SK-N-SH (cell line): ENCODE measurements at regions not wholly inside any gene's neighbourhood (a gene's known extent, or its start where the extent isn't known, plus 50 kb on each side); places are given as distances from the start of the nearest gene placed in this dataset.

Experiments used
- CTCF ChIP-seq: fragments of 200-600 bp; sonication (generic); IDR thresholded peaks from 2 replicates; pipeline ENCODE4 v1.6.1; 2017; ENCODE audit warnings: antibody characterized with exemption, mild to moderate bottlenecking, moderate library complexity
- EP300 ChIP-seq, 2 experiments: IDR thresholded peaks; 2 replicates each; pipeline versions ENCODE4 v1.4.0 to v1.6.1; 2012; ENCODE audit warnings: borderline replicate concordance in 1 of 2, low read depth in 1 of 2, low read length in 1 of 2
- EZH2phosphoT487 ChIP-seq: fragments of 200-600 bp; sonication (generic); IDR thresholded peaks from 2 replicates; pipeline ENCODE4 v1.6.1; 2017; ENCODE audit warnings: low read depth, mixed run types, mild to moderate bottlenecking, antibody characterized with exemption, moderate library complexity, borderline replicate concordance
- NFIC ChIP-seq: IDR thresholded peaks from 2 replicates; pipeline ENCODE4 v1.4.0; 2012; ENCODE audit warnings: borderline replicate concordance
- RAD21 ChIP-seq: IDR thresholded peaks from 2 replicates; pipeline ENCODE4 v1.6.1; 2012; ENCODE audit warnings: mild to moderate bottlenecking, low read length
- REST ChIP-seq: IDR thresholded peaks from 2 replicates; pipeline ENCODE4 v1.6.1; 2012; ENCODE audit warnings: mild to moderate bottlenecking, low read depth, low read length, moderate library complexity

- TF ChIP-seq CTCF: no peak
- no peak for TF ChIP-seq NFIC
- no peak for TF ChIP-seq RAD21
- no peak for TF ChIP-seq EP300 (IDR thresholded peaks at IDR 0.05; ENCODE audit: borderline replicate concordance in 1 of 2, low read depth in 1 of 2, low read length in 1 of 2)
- no peak for TF ChIP-seq EZH2phosphoT487
- no peak for TF ChIP-seq REST
These were observed 356.2 kb upstream of the TMPRSS15 start for GRCh38 chr21:18759751-18760161.
